GM21381 (cell line): ENCODE measurements at regions not wholly inside any gene's neighbourhood (a gene's known extent, or its start where the extent isn't known, plus 50 kb on each side); places are given as distances from the start of the nearest gene placed in this dataset.
"Not testable (repeated sequence)": the region's sequence is repeated elsewhere in the genome, so short reads cannot be mapped to it uniquely, and the experiment has no call there.

Source experiments
- ATAC-seq: cut with Tn5 transposase; IDR thresholded peaks from one replicate; pipeline ENCODE4 v1.9.1; 2021; ENCODE audit warnings: mild to moderate bottlenecking, moderate library complexity; ENCODE audit not compliant: unreplicated experiment

- not testable (repeated sequence) for ATAC-seq
Measured at GRCh38 chr20:29516847-29517246, 1740.6 kb upstream of the DEFB115 start.

GRCh38 chr20:29519610-29520241 is 1737.7 kb upstream of the DEFB115 start:
- ATAC-seq: not testable (repeated sequence)

GRCh38 chr20:29533566-29534177 is 1723.8 kb upstream of the DEFB115 start:
- not testable (repeated sequence) for ATAC-seq

- not testable (repeated sequence) for ATAC-seq
Measured at GRCh38 chr20:29566901-29567635, 1690.4 kb upstream of the DEFB115 start.

GRCh38 chr20:29567671-29568070 is 1689.8 kb upstream of the DEFB115 start:
- not testable (repeated sequence) for ATAC-seq

GRCh38 chr20:29570126-29570525 is 1687.3 kb upstream of the DEFB115 start:
- ATAC-seq: not testable (repeated sequence)

GRCh38 chr20:29589530-29589929 is 1667.9 kb upstream of the DEFB115 start:
- ATAC-seq: not testable (repeated sequence)

- ATAC-seq: not testable (repeated sequence)
Measured at GRCh38 chr20:29604163-29604562, 1653.3 kb upstream of the DEFB115 start.

GRCh38 chr20:29606171-29606570 is 1651.3 kb upstream of the DEFB115 start:
- ATAC-seq: not testable (repeated sequence)

GRCh38 chr20:29629395-29629794 is 1628.1 kb upstream of the DEFB115 start:
- ATAC-seq: not testable (repeated sequence)
